OCI-LY1 (cell line): ENCODE measurements at regions not wholly inside any gene's neighbourhood (a gene's known extent, or its start where the extent isn't known, plus 50 kb on each side); places are given as distances from the start of the nearest gene placed in this dataset.

ENCODE experiments used
- H2AFZ ChIP-seq: fragments of 200-600 bp; sonication (generic), shearing (Covaris generic); 2 replicates; pipeline ENCODE4 v1.6.0; 2014; ENCODE audit warnings: antibody characterized with exemption, mild to moderate bottlenecking, low read length
- H3F3A ChIP-seq: fragments of 200-600 bp; sonication (generic), shearing (Covaris generic); 2 replicates; pipeline ENCODE4 v1.6.0; 2014; ENCODE audit warnings: mild to moderate bottlenecking, antibody characterized with exemption, low read length, moderate library complexity; ENCODE audit not compliant: insufficient read depth
- H3K27ac ChIP-seq: fragments of 200-600 bp; sonication (generic); 2 replicates; pipeline ENCODE4 v1.5.1; 2014; ENCODE audit warnings: low read length, mixed run types, mild to moderate bottlenecking, low read depth; ENCODE audit not compliant: poor library complexity, severe bottlenecking
- H3K27me3 ChIP-seq: fragments of 200-600 bp; sonication (generic); 2 replicates; pipeline ENCODE4 v1.6.0; 2014; ENCODE audit warnings: antibody characterized with exemption, mild to moderate bottlenecking, low read length, moderate library complexity; ENCODE audit not compliant: insufficient read depth
- H3K36me3 ChIP-seq: fragments of 200-600 bp; sonication (generic); 2 replicates; pipeline ENCODE4 v1.6.1; 2014; ENCODE audit warnings: mild to moderate bottlenecking, antibody characterized with exemption, low read length, moderate library complexity, mixed read lengths; ENCODE audit not compliant: insufficient read depth
- H3K4me1 ChIP-seq: fragments of 200-600 bp; sonication (generic); 2 replicates; pipeline ENCODE4 v1.5.1; 2014; ENCODE audit warnings: mild to moderate bottlenecking, low read length, moderate library complexity; ENCODE audit not compliant: insufficient read depth, severe bottlenecking
- H3K4me2 ChIP-seq: fragments of 200-600 bp; sonication (generic), shearing (Covaris generic); 2 replicates; pipeline ENCODE4 v1.6.1; 2014; ENCODE audit warnings: low read length
- H3K4me3 ChIP-seq: fragments of 200-600 bp; sonication (generic); 2 replicates; pipeline ENCODE4 v1.5.1; 2014; ENCODE audit warnings: low read length, low read depth, mild to moderate bottlenecking, mixed read lengths; ENCODE audit not compliant: poor library complexity, severe bottlenecking
- H3K79me2 ChIP-seq: fragments of 200-600 bp; shearing (Covaris generic); 2 replicates; pipeline ENCODE4 v1.6.1; 2016; ENCODE audit warnings: mixed run types, low read length, mixed read lengths; ENCODE audit not compliant: insufficient read depth
- H3K9ac ChIP-seq: fragments of 200-600 bp; sonication (generic), shearing (Covaris generic); 2 replicates; pipeline ENCODE4 v1.6.1; 2014; ENCODE audit warnings: mild to moderate bottlenecking, low read length, mixed read lengths
- H3K9me2 ChIP-seq: fragments of 200-600 bp; sonication (generic), shearing (Covaris generic); 2 replicates; pipeline ENCODE4 v1.6.1; 2014; ENCODE audit warnings: low read depth, mild to moderate bottlenecking, low read length, mixed read lengths
- H3K9me3 ChIP-seq: fragments of 200-600 bp; shearing (Covaris generic); 2 replicates; pipeline ENCODE4 v1.6.1; 2014; ENCODE audit warnings: low read length, mixed read lengths
- H4K20me1 ChIP-seq: fragments of 200-600 bp; sonication (generic), shearing (Covaris generic); 2 replicates; pipeline ENCODE4 v1.6.0; 2016; ENCODE audit warnings: mild to moderate bottlenecking, low read length; ENCODE audit not compliant: insufficient read depth
- CTCF ChIP-seq: fragments of 200-600 bp; sonication (generic), shearing (Covaris generic); IDR thresholded peaks from 2 replicates; pipeline ENCODE4 v1.5.1; 2017; ENCODE audit warnings: mild to moderate bottlenecking, antibody characterized with exemption, low read length, moderate library complexity, mixed read lengths
- EZH2 ChIP-seq: fragments of 200-600 bp; sonication (generic), shearing (Covaris generic); IDR thresholded peaks from 2 replicates; pipeline ENCODE4 v1.8.0; 2017; ENCODE audit warnings: borderline replicate concordance, mixed run types, mild to moderate bottlenecking, antibody characterized with exemption, low read length, moderate library complexity, mixed read lengths

GRCh38 chr12:39235990-39236767 is 206.7 kb downstream of the KIF21A start:
- no peaks in the 10 kb centered on the region for H4K20me1 ChIP-seq
- no peaks in the 10 kb centered on the region for H3K9me2 ChIP-seq
- no peak overlapping the region for H3K9ac ChIP-seq
- H3K79me2 ChIP-seq, result no peaks in the 10 kb centered on the region
- H3K27ac ChIP-seq, result no peak overlapping the region
- H3K4me1 ChIP-seq, result no peaks in the 10 kb centered on the region
- H3K9me3 ChIP-seq, result no peaks in the 10 kb centered on the region
- H3F3A ChIP-seq, result no peaks in the 10 kb centered on the region
- TF ChIP-seq EZH2 (no peak), CTCF (no peak)
- H3K4me3 ChIP-seq, result no peak overlapping the region
- no peaks in the 10 kb centered on the region for H3K36me3 ChIP-seq
- H3K27me3 ChIP-seq, result no peaks in the 10 kb centered on the region
- no peak overlapping the region for H3K4me2 ChIP-seq
- H2AFZ ChIP-seq, result no peak overlapping the region

DNA sequence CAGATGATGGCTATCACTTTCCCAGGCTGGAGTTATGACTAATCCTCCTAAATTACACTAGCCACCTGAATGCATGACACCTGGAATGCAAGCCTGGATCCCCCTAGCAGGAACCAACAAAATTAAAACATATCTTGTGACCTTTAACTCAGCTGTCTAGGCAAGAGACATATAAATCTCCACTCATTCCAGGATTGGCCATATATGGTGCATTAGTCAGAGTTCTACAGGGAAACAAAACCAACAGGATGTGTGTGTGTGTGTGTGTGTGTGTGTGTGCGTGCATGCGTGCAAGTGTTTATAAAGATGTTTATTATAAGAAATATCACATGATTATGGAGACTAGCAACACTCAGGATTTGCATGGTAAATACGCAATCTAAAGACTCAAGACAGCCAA is 212.8 kb downstream of the KIF21A start:
- no peak overlapping the region for H3K27ac ChIP-seq
- H3K9ac ChIP-seq, result no peak overlapping the region
- TF ChIP-seq EZH2 (no peak), CTCF (no peak)

DNA sequence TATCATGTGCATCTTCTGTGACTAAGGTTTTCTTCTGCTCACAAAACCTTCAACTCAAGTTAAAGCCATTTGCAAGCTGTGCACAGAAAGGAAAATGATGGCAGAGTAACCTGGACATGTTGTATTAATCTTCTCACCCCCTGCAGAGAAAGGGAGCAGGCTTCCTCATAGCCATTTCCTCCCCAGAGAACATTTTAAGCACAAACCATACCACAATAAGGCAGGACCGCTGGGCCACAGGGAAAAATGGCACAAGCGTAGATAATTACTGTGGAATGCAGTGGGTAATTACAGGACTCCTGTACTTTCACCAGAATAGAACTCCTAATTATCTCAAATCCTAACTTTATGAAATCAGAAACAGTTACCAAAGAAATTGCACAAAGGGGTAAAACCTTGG is 215.7 kb downstream of the KIF21A start:
- Histone ChIP-seq H3K4me1 (no peaks in the 10 kb centered on the region), H3K36me3 (no peaks in the 10 kb centered on the region), H3K79me2 (no peaks in the 10 kb centered on the region), H3K4me2 (no peak overlapping the region), H3F3A (no peaks in the 10 kb centered on the region), H2AFZ (no peak overlapping the region), H3K4me3 (no peak overlapping the region), H3K9ac (no peak overlapping the region), H3K9me3 (no peaks in the 10 kb centered on the region), H3K27me3 (no peaks in the 10 kb centered on the region), H4K20me1 (no peaks in the 10 kb centered on the region), H3K9me2 (no peaks in the 10 kb centered on the region), H3K27ac (no peak overlapping the region)
- TF ChIP-seq CTCF (no peak), EZH2 (no peak)

More for the DNA sequence above, 212.8 kb downstream of the KIF21A start:
- Histone ChIP-seq H2AFZ (no peak overlapping the region), H3K9me2 (no peaks in the 10 kb centered on the region), H3F3A (no peaks in the 10 kb centered on the region), H3K4me1 (no peaks in the 10 kb centered on the region), H3K9me3 (no peaks in the 10 kb centered on the region), H4K20me1 (no peaks in the 10 kb centered on the region), H3K27me3 (no peaks in the 10 kb centered on the region), H3K4me3 (no peak overlapping the region), H3K36me3 (no peaks in the 10 kb centered on the region), H3K4me2 (no peak overlapping the region), H3K79me2 (no peaks in the 10 kb centered on the region)
